Natural killer cell (primary cell): ENCODE measurements at regions not wholly inside any gene's neighbourhood (a gene's known extent, or its start where the extent isn't known, plus 50 kb on each side); places are given as distances from the start of the nearest gene placed in this dataset.

Experiments
- ATAC-seq, 3 donors: fragments of 150-1000 bp in 2 of 3; fragments of 200-7000 bp in 1 of 3; cut with Tn5 transposase; 1 replicate in 1 of 3; 2 replicates in 2 of 3; pipeline ENCODE4 v1.10.0; 2021; ENCODE audit warnings: mild to moderate bottlenecking in 2 of 3, moderate library complexity in 2 of 3
- DNase-seq, 2 donors: peaks; one replicate each; pipeline versions ENCODE4 v3.0.0 to v3.0.0-alpha.2; 2013 to 2021; ENCODE audit warnings: mixed read lengths in 1 of 2
- H3K27ac ChIP-seq: one replicate; pipeline ENCODE4 v1.5.1; 2013; ENCODE audit warnings: mild to moderate bottlenecking, low read length
- H3K27me3 ChIP-seq: one replicate; pipeline ENCODE4 v1.6.1; 2013; ENCODE audit warnings: low read length; ENCODE audit not compliant: control insufficient read depth, insufficient read depth
- H3K36me3 ChIP-seq: one replicate; pipeline ENCODE4 v1.6.1; 2013; ENCODE audit warnings: low read length; ENCODE audit not compliant: control insufficient read depth, insufficient read depth
- H3K4me1 ChIP-seq: one replicate; pipeline ENCODE4 v1.6.1; 2013; ENCODE audit warnings: low read length; ENCODE audit not compliant: control insufficient read depth, insufficient read depth
- H3K4me3 ChIP-seq: one replicate; pipeline ENCODE4 v1.5.1; 2013; ENCODE audit warnings: low read length
- H3K9me3 ChIP-seq: one replicate; pipeline ENCODE4 v1.6.1; 2013; ENCODE audit warnings: low read length; ENCODE audit not compliant: control insufficient read depth, insufficient read depth
- H3K27ac Mint-ChIP-seq, 2 donors: one replicate each; pipeline ENCODE4 v1.8.0; 2022; ENCODE audit warnings: mild to moderate bottlenecking in 2 of 2, mixed read lengths in 2 of 2, moderate library complexity in 1 of 2
- H3K27me3 Mint-ChIP-seq, 2 donors: one replicate each; pipeline ENCODE4 v1.8.0; 2022; ENCODE audit warnings: low read depth in 2 of 2, mixed read lengths in 2 of 2
- H3K36me3 Mint-ChIP-seq: one replicate; pipeline ENCODE4 v1.8.0; 2022; ENCODE audit warnings: mixed read lengths
- H3K4me1 Mint-ChIP-seq, 2 donors: one replicate each; pipeline ENCODE4 v1.8.0; 2022; ENCODE audit warnings: mixed read lengths in 2 of 2
- H3K4me3 Mint-ChIP-seq: one replicate; pipeline ENCODE4 v1.8.0; 2022; ENCODE audit warnings: mild to moderate bottlenecking, moderate library complexity, mixed read lengths
- H3K9me3 Mint-ChIP-seq, 2 donors: one replicate each; pipeline ENCODE4 v1.8.0; 2022; ENCODE audit warnings: mixed read lengths in 2 of 2
- WGBS: methylation state at CpG from one replicate; pipeline ENCODE4 v1.1.7; 2013; ENCODE audit warnings: missing lambda C conversion rate; ENCODE audit not compliant: insufficient coverage; 5-methylcytosine and 5-hydroxymethylcytosine counted together
- intact Hi-C: fragments of 100-400 bp; cut with micrococcal nuclease; formaldehyde crosslinking; loops from one replicate; pipeline ENCODE4 v1.14.2; 2022
- TF ChIP-seq, protein P1 (sequence below): fragments of 200-600 bp; IDR thresholded peaks from one replicate; pipeline ENCODE4 v1.8.0; 2022; ENCODE audit warnings: antibody characterized with exemption

DNA sequence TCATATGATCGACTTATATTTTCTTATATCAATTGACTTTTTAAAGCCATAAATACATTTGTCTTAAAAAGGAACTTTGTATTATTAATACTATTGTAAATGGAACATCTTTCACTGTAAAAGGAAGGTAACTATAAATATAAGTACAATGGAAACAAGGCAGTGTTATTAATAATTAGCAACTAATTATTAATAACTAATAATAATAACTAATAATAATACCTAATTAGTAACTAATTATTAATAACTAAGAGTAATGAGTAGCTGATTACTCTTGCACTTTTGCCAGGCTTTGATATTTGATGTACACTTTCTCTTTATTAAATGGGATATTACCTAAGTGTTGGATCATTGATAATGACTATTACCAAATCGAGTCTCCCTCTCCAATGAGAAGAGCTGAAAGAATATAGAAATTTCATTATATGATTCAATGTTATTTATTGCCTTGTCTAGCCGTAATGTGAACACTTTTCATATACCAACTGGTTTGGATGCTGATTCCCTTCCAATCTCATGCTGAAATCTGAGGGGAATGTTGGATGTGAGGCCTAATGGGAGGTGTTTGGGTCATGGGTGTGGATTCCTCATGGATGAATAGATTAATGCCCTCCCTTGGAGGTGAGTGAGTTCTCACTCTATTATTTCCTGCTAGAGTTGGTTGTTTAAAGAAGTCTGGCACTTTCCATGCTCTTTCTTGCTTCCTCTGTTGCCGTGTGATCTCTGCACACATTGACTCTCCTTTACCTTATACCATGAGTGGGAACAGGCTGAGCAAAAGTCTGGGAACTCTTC is 202.1 kb upstream of the ZBTB20 start:
- Mint-ChIP-seq H3K4me1 (no peaks in the 10 kb centered on the region), H3K4me3 (no peak overlapping the region), H3K27me3 (peaks cover 0 to 3% of the 10 kb centered on the region in 2 donors), H3K9me3 (peaks cover 3 to 4% of the 10 kb centered on the region in 2 donors), H3K27ac (no peak overlapping the region), H3K36me3 (no peaks in the 10 kb centered on the region)
- intact Hi-C loops, result no loop called here
- Histone ChIP-seq H3K27ac (no peak overlapping the region), H3K27me3 (no peaks in the 10 kb centered on the region), H3K9me3 (no peaks in the 10 kb centered on the region), H3K4me1 (no peaks in the 10 kb centered on the region), H3K4me3 (no peak overlapping the region), H3K36me3 (no peaks in the 10 kb centered on the region)
- ATAC-seq (no peak), DNase-seq (no peak)
- WGBS, result 80% methylated on average over 1 of the region's 4 CpGs
- TF ChIP-seq, protein P1, sequence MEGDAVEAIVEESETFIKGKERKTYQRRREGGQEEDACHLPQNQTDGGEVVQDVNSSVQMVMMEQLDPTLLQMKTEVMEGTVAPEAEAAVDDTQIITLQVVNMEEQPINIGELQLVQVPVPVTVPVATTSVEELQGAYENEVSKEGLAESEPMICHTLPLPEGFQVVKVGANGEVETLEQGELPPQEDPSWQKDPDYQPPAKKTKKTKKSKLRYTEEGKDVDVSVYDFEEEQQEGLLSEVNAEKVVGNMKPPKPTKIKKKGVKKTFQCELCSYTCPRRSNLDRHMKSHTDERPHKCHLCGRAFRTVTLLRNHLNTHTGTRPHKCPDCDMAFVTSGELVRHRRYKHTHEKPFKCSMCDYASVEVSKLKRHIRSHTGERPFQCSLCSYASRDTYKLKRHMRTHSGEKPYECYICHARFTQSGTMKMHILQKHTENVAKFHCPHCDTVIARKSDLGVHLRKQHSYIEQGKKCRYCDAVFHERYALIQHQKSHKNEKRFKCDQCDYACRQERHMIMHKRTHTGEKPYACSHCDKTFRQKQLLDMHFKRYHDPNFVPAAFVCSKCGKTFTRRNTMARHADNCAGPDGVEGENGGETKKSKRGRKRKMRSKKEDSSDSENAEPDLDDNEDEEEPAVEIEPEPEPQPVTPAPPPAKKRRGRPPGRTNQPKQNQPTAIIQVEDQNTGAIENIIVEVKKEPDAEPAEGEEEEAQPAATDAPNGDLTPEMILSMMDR, result no peak

- H3K9me3 ChIP-seq, result no peaks in the 10 kb centered on the region
- no peaks in the 10 kb centered on the region for H3K36me3 ChIP-seq
- no peak for DNase-seq
- Mint-ChIP-seq H3K4me1 (no peaks in the 10 kb centered on the region), H3K36me3 (no peaks in the 10 kb centered on the region), H3K27ac (no peak overlapping the region), H3K9me3 (peaks cover 3 to 8% of the 10 kb centered on the region in 2 donors), H3K27me3 (no peaks in the 10 kb centered on the region), H3K4me3 (no peak overlapping the region)
- no peak for ATAC-seq
- no peak overlapping the region for H3K4me3 ChIP-seq
- no peaks in the 10 kb centered on the region for H3K27me3 ChIP-seq
- no peaks in the 10 kb centered on the region for H3K4me1 ChIP-seq
- intact Hi-C loops, result no loop called here
- WGBS, result 93% methylated on average over 3 of the region's 3 CpGs
- TF ChIP-seq, protein P1, result no peak
- no peak overlapping the region for H3K27ac ChIP-seq
Observed at GRCh38 chr3:115350606-115351005, 203.5 kb upstream of the ZBTB20 start.

GRCh38 chr3:115351193-115351592 is 204.1 kb upstream of the ZBTB20 start:
- 77% methylated on average over 3 of the region's 4 CpGs for WGBS
- Mint-ChIP-seq H3K9me3 (peaks cover 5 to 8% of the 10 kb centered on the region in 2 donors), H3K27ac (no peak overlapping the region), H3K36me3 (no peaks in the 10 kb centered on the region), H3K4me3 (no peak overlapping the region), H3K27me3 (no peaks in the 10 kb centered on the region), H3K4me1 (no peaks in the 10 kb centered on the region)
- H3K4me3 ChIP-seq, result no peak overlapping the region
- no peaks in the 10 kb centered on the region for H3K36me3 ChIP-seq
- DNase-seq (no peak), ATAC-seq (no peak)
- TF ChIP-seq, protein P1, result no peak
- no peak overlapping the region for H3K27ac ChIP-seq
- H3K27me3 ChIP-seq, result no peaks in the 10 kb centered on the region
- no peaks in the 10 kb centered on the region for H3K9me3 ChIP-seq
- intact Hi-C loops, result no loop called here
- H3K4me1 ChIP-seq, result no peaks in the 10 kb centered on the region

DNA sequence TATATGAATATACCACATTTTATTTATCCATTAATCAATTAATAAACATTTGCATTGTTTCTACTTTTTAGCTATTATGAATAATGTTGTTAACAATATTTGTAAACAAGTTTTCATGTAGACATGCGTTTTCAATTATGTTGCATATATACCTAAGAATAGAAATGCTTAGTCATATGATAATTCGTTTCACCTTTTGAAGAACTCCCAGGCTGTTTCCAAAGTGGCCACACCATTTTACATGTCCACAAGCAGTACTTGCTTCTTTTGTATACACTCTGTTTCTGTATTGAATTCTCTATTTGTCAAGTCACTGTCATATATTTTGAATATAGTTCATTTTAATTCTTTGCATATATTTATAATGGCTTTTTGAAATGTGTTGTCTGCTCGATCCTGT is 206.9 kb upstream of the ZBTB20 start:
- H3K9me3 ChIP-seq, result no peaks in the 10 kb centered on the region
- H3K4me3 Mint-ChIP-seq, result no peak overlapping the region
- intact Hi-C loops, result no loop called here
- DNase-seq (no peak), ATAC-seq (no peak)
- H3K36me3 Mint-ChIP-seq, result no peaks in the 10 kb centered on the region
- H3K9me3 Mint-ChIP-seq, result peaks cover 8 to 10% of the 10 kb centered on the region in 2 donors
- 83% methylated on average over 1 of the region's 3 CpGs for WGBS
- TF ChIP-seq, protein P1, result no peak
- no peak overlapping the region for H3K4me3 ChIP-seq
- H3K27me3 ChIP-seq, result no peaks in the 10 kb centered on the region
- H3K4me1 Mint-ChIP-seq, result no peaks in the 10 kb centered on the region
- H3K27me3 Mint-ChIP-seq, result no peaks in the 10 kb centered on the region
- H3K27ac ChIP-seq, result no peak overlapping the region
- H3K27ac Mint-ChIP-seq, result no peak overlapping the region
- no peaks in the 10 kb centered on the region for H3K4me1 ChIP-seq
- no peaks in the 10 kb centered on the region for H3K36me3 ChIP-seq
